CD14-positive monocyte (primary cell): ENCODE measurements at regions not wholly inside any gene's neighbourhood (a gene's known extent, or its start where the extent isn't known, plus 50 kb on each side); places are given as distances from the start of the nearest gene placed in this dataset.

Source experiments
- DNase-seq, 3 donors: peaks; one replicate each; pipeline ENCODE4 v3.0.0-alpha.2; 2011 to 2022
- H2AFZ ChIP-seq: 2 replicates; pipeline ENCODE4 v1.6.0; 2012; ENCODE audit warnings: mild to moderate bottlenecking, low read depth, low read length, inconsistent platforms; ENCODE audit not compliant: insufficient read depth, poor library complexity, severe bottlenecking
- H3K27ac ChIP-seq, 2 donors: 1 replicate in 1 of 2; 2 replicates in 1 of 2; pipeline ENCODE4 v1.5.1; 2012 to 2013; ENCODE audit warnings: low read length in 2 of 2, control low read depth in 1 of 2, inconsistent platforms in 1 of 2, low read depth in 1 of 2, mild to moderate bottlenecking in 1 of 2
- H3K27me3 ChIP-seq, 2 donors: one replicate each; pipeline versions ENCODE4 v1.6.0 to v1.6.1; 2011 to 2013; ENCODE audit warnings: low read length in 2 of 2; ENCODE audit not compliant: control insufficient read depth in 2 of 2, insufficient read depth in 2 of 2
- H3K36me3 ChIP-seq, 2 donors: replicated peaks in 1 of 2; 1 replicate in 1 of 2; 2 replicates in 1 of 2; pipeline versions ENCODE4 v1.5.1 to v1.6.1; 2012 to 2013; ENCODE audit warnings: low read length in 2 of 2, control low read depth in 1 of 2, inconsistent platforms in 1 of 2, mild to moderate bottlenecking in 1 of 2; ENCODE audit not compliant: insufficient read depth in 2 of 2, control insufficient read depth in 1 of 2
- H3K4me1 ChIP-seq, 2 donors: 1 replicate in 1 of 2; 2 replicates in 1 of 2; pipeline versions ENCODE4 v1.5.1 to v1.6.1; 2012 to 2013; ENCODE audit warnings: low read length in 2 of 2, control low read depth in 1 of 2, inconsistent platforms in 1 of 2, mild to moderate bottlenecking in 1 of 2, moderate library complexity in 1 of 2; ENCODE audit not compliant: insufficient read depth in 2 of 2, control insufficient read depth in 1 of 2
- H3K4me2 ChIP-seq: replicated peaks from 2 replicates; pipeline ENCODE3; 2012; ENCODE audit warnings: low read length, moderate library complexity, mild to moderate bottlenecking; ENCODE audit not compliant: poor library complexity, severe bottlenecking; ENCODE audit errors: extremely low read depth
- H3K4me3 ChIP-seq, 3 experiments: fragments of 200-600 bp in 1 of 3; sonication (generic) in 1 of 3; replicated peaks in 1 of 3; 1 replicate in 2 of 3; 2 replicates in 1 of 3; pipeline ENCODE4 v1.5.1; 2011 to 2013; ENCODE audit warnings: low read length in 3 of 3, mild to moderate bottlenecking in 3 of 3, control low read depth in 2 of 3, low read depth in 2 of 3, inconsistent platforms in 1 of 3, moderate library complexity in 1 of 3
- H3K79me2 ChIP-seq: 2 replicates; pipeline ENCODE4 v1.6.0; 2012; ENCODE audit warnings: mild to moderate bottlenecking, control low read depth, inconsistent platforms, low read length, moderate library complexity; ENCODE audit not compliant: insufficient read depth
- H3K9ac ChIP-seq: 2 replicates; pipeline ENCODE4 v1.6.0; 2017; ENCODE audit warnings: low read length, mild to moderate bottlenecking; ENCODE audit not compliant: insufficient read depth, poor library complexity, severe bottlenecking
- H3K9me3 ChIP-seq, 2 donors: replicated peaks in 1 of 2; 1 replicate in 1 of 2; 2 replicates in 1 of 2; pipeline versions ENCODE4 v1.5.1 to v1.6.1; 2012 to 2013; ENCODE audit warnings: low read length in 2 of 2, control low read depth in 1 of 2; ENCODE audit not compliant: control insufficient read depth in 1 of 2, insufficient read depth in 1 of 2
- H4K20me1 ChIP-seq: 2 replicates; pipeline ENCODE4 v1.6.0; 2012; ENCODE audit warnings: mild to moderate bottlenecking, low read length, control low read depth, moderate library complexity; ENCODE audit not compliant: insufficient read depth
- H3K27ac Mint-ChIP-seq, 7 donors: one replicate each; pipeline ENCODE4 v1.8.0; 2020; ENCODE audit warnings: mild to moderate bottlenecking in 7 of 7, mixed read lengths in 7 of 7, moderate library complexity in 6 of 7, inconsistent platforms in 2 of 7
- H3K27me3 Mint-ChIP-seq, 3 donors: one replicate each; pipeline ENCODE4 v1.8.0; 2021 to 2022; ENCODE audit warnings: low read depth in 3 of 3, mild to moderate bottlenecking in 3 of 3, mixed read lengths in 3 of 3, moderate library complexity in 3 of 3, inconsistent platforms in 1 of 3
- H3K36me3 Mint-ChIP-seq, 2 donors: one replicate each; pipeline ENCODE4 v1.8.0; 2020; ENCODE audit warnings: mixed read lengths in 2 of 2, inconsistent platforms in 1 of 2, mild to moderate bottlenecking in 1 of 2
- H3K4me1 Mint-ChIP-seq: one replicate; pipeline ENCODE4 v1.8.0; 2020; ENCODE audit warnings: mild to moderate bottlenecking, mixed read lengths
- H3K4me3 Mint-ChIP-seq, 2 donors: one replicate each; pipeline ENCODE4 v1.8.0; 2020; ENCODE audit warnings: mild to moderate bottlenecking in 2 of 2, mixed read lengths in 2 of 2, moderate library complexity in 1 of 2
- H3K9me3 Mint-ChIP-seq, 7 donors: one replicate each; pipeline ENCODE4 v1.8.0; 2020 to 2022; ENCODE audit warnings: mixed read lengths in 7 of 7, mild to moderate bottlenecking in 6 of 7, moderate library complexity in 6 of 7, inconsistent platforms in 2 of 7
- WGBS: methylation state at CpG from one replicate; pipeline ENCODE4 v1.1.5; 2013; ENCODE audit warnings: missing lambda C conversion rate; ENCODE audit not compliant: insufficient coverage; 5-methylcytosine and 5-hydroxymethylcytosine counted together
- intact Hi-C, 2 donors: fragments of 100-400 bp; cut with micrococcal nuclease; formaldehyde crosslinking; loops; one replicate each; pipeline versions ENCODE4 v1.15.0 to v1.15.1; 2023
- TF ChIP-seq, protein P1 (sequence below): fragments of 200-600 bp; IDR thresholded peaks from one replicate; pipeline ENCODE4 v1.8.0; 2022; ENCODE audit warnings: antibody characterized with exemption, mild to moderate bottlenecking

DNA sequence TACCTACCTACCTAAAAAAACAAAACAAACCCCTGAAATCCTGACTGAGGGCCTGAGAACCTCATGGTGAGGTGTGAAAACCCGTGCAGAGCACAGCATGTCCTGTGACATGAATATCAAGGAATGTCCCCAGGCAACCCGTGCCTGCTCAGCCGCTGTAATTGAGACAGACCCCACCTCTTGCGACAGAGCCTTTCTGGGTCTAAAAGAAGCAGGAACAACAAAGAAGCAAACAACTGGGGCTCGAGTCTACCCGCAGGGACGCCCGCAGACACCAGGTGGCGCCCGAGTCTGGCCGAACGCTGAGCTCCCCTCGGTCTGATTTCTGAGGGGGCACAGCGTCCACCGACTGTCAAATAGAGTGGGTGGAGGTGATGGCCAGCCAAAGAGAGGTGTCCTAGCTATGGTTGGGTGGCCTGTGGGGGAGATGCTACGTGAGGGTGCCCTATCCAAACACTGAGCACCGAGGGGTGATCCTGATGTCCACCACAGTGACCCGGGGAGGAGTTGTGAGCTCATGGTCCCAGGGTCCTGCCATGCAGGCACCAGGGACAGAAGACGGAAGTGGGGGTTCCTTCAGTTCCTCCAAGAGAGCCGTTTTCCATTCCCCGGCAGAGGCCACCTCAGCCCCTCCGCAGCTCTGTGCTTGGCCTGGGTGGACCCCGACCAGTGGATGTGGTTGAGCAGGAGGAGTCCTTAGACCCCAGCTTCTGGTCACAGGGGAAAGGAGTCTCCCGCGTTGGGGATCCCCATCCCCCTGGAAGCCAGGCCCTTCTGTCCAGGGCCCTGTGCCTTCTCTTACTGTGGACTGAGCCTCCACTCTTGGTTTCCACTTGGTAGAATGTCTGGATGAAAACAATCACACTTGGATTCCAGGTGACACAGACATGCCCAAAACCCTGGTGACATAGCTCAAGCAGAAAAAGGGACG lies 268.2 kb downstream of the CDC5L start:
- Mint-ChIP-seq H3K36me3 (no peaks in the 10 kb centered on the region), H3K4me3 (peak overlapping the region in 1 of 2 donors; percentile 77), H3K9me3 (peaks cover 0 to 3% (median 0%) of the 10 kb centered on the region in 7 donors), H3K27me3 (peaks cover 9 to 18% (median 14%) of the 10 kb centered on the region in 3 donors), H3K4me1 (peaks cover 20% of the 10 kb centered on the region), H3K27ac (peak overlapping the region; percentile 6 to 86 (median 77))
- TF ChIP-seq, protein P1, sequence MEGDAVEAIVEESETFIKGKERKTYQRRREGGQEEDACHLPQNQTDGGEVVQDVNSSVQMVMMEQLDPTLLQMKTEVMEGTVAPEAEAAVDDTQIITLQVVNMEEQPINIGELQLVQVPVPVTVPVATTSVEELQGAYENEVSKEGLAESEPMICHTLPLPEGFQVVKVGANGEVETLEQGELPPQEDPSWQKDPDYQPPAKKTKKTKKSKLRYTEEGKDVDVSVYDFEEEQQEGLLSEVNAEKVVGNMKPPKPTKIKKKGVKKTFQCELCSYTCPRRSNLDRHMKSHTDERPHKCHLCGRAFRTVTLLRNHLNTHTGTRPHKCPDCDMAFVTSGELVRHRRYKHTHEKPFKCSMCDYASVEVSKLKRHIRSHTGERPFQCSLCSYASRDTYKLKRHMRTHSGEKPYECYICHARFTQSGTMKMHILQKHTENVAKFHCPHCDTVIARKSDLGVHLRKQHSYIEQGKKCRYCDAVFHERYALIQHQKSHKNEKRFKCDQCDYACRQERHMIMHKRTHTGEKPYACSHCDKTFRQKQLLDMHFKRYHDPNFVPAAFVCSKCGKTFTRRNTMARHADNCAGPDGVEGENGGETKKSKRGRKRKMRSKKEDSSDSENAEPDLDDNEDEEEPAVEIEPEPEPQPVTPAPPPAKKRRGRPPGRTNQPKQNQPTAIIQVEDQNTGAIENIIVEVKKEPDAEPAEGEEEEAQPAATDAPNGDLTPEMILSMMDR: peak; percentile 92
- Histone ChIP-seq H3K9me3 (no peaks in the 10 kb centered on the region), H3K9ac (no peak overlapping the region), H3K4me1 (peaks cover 20% of the 10 kb centered on the region in 2 donors), H3K4me2 (peak overlapping the region; percentile 33), H3K27me3 (peaks cover 0 to 8% of the 10 kb centered on the region in 2 donors), H3K36me3 (no peaks in the 10 kb centered on the region), H3K27ac (no peak overlapping the region), H2AFZ (peak overlapping the region; percentile 13), H3K79me2 (no peaks in the 10 kb centered on the region), H3K4me3 (no peak overlapping the region), H4K20me1 (no peaks in the 10 kb centered on the region)
- DNase-seq: peak; percentile 80 to 96 (median 81)
- intact Hi-C loops: loop anchor here (5.0 to 10.0 kb wide), 6 partner anchors 169 to 1267 kb away; no protein-coding TSS in a partner anchor
- 26% methylated on average over 22 of the region's 26 CpGs for WGBS

DNA sequence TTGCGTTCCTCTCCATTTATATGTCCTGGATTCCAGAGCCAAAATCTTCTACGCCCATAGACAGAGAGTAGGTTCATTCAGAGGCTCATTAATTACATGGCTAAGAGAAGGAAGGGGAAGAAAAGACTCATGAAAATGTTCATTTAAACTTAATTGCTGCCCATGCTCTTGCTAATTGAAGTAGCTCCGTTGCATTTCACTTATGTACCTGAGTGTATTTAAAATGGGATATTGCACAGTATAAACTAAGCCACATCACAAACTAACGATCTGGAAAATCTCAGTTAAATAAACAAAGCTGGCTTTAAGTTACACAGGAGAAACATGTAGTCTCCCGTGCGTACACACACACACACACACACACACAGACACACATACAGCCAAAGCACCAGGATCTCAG lies 269.2 kb downstream of the CDC5L start:
- TF ChIP-seq, protein P1: no peak
- Histone ChIP-seq H3K36me3 (no peaks in the 10 kb centered on the region), H3K4me2 (no peak overlapping the region), H3K27ac (no peak overlapping the region), H3K27me3 (peaks cover 0 to 8% of the 10 kb centered on the region in 2 donors), H4K20me1 (no peaks in the 10 kb centered on the region), H3K9me3 (no peaks in the 10 kb centered on the region), H3K4me1 (peaks cover 20% of the 10 kb centered on the region in 2 donors), H3K9ac (no peak overlapping the region), H3K79me2 (no peaks in the 10 kb centered on the region), H2AFZ (no peak overlapping the region), H3K4me3 (no peak overlapping the region)
- peaks cover 0 to 3% (median 0%) of the 10 kb centered on the region in 7 donors for H3K9me3 Mint-ChIP-seq
- H3K36me3 Mint-ChIP-seq: no peaks in the 10 kb centered on the region
- no peak overlapping the region for H3K4me3 Mint-ChIP-seq
- DNase-seq: no peak
- intact Hi-C loops: loop anchor here (5.0 to 10.0 kb wide), 6 partner anchors 168 to 1266 kb away; no protein-coding TSS in a partner anchor
- H3K27me3 Mint-ChIP-seq: peaks cover 9 to 18% (median 14%) of the 10 kb centered on the region in 3 donors
- H3K4me1 Mint-ChIP-seq: peaks cover 20% of the 10 kb centered on the region
- 84% methylated on average over 3 of the region's 6 CpGs for WGBS
- H3K27ac Mint-ChIP-seq: no peak overlapping the region
